HCT116 (cell line): ENCODE measurements at regions not wholly inside any gene's neighbourhood (a gene's known extent, or its start where the extent isn't known, plus 50 kb on each side); places are given as distances from the start of the nearest gene placed in this dataset.

Experiments
- ATAC-seq: fragments of 200-7000 bp; cut with Tn5 transposase; 2 replicates; pipeline ENCODE4 v1.9.1; 2020; ENCODE audit warnings: mild to moderate bottlenecking, moderate library complexity
- BruUV-seq: library from RNA; stranded (reverse); fragments of 400-500 nt; replicated peaks from 2 replicates; lab custom pipeline; 2021; lab: Mats Ljungman, UMichigan
- CTCF ChIA-PET: fragments of 300-600 bp; sonication (Branson Sonifier 250); formaldehyde crosslinking; loops from one replicate; lab custom pipeline; 2021; ENCODE audit warnings: antibody characterized with exemption; lab: Charles Lee
- POLR2A ChIA-PET: fragments of 300-600, 350-600 bp; sonication (Branson Sonifier 250); formaldehyde crosslinking; loops from one replicate; lab custom pipeline; 2021; ENCODE audit warnings: antibody characterized with exemption; lab: Charles Lee
- RAD21 ChIA-PET, 2 experiments: fragments of 300-600 bp; sonication (Branson Sonifier 250); formaldehyde crosslinking; loops; one replicate each; lab custom pipeline; 2023; ENCODE audit warnings: low total read pairs in 2 of 2; ENCODE audit not compliant: uncharacterized antibody in 2 of 2, unreplicated experiment in 2 of 2, low non-redundant PET in 1 of 2; lab: Charles Lee
- DNase-seq: peaks from one replicate; pipeline ENCODE4 v3.0.0-alpha.2; 2010; ENCODE audit warnings: low read depth, low spot score
- H2AFZ ChIP-seq: fragments of 200-600 bp; shearing (Covaris generic), sonication (generic); 2 replicates; pipeline ENCODE4 v1.6.1; 2017; ENCODE audit warnings: low read depth, mixed run types, mixed read lengths, antibody characterized with exemption, low read length; ENCODE audit not compliant: poor library complexity, severe bottlenecking
- H3K27ac ChIP-seq: 2 replicates; pipeline ENCODE4 v1.5.1; 2012; ENCODE audit warnings: low read depth, low read length
- H3K27me3 ChIP-seq: fragments of 200-600 bp; sonication (generic); 2 replicates; pipeline ENCODE4 v1.6.1; 2016; ENCODE audit warnings: mixed run types, low read length, mixed read lengths; ENCODE audit not compliant: insufficient read depth
- H3K36me3 ChIP-seq, 2 experiments: fragments of 200-500 bp in 1 of 2; fragments of 200-600 bp in 1 of 2; sonication (Bioruptor generic) in 1 of 2; sonication (generic) in 1 of 2; 2 replicates each; pipeline versions ENCODE4 v1.5.1 to v1.6.1; 2014 to 2016; ENCODE audit warnings: low read length in 2 of 2, inconsistent platforms in 1 of 2, mixed read lengths in 1 of 2, mixed run types in 1 of 2; ENCODE audit not compliant: insufficient read depth in 2 of 2, control insufficient read depth in 1 of 2
- H3K4me1 ChIP-seq, 2 experiments: fragments of 200-600 bp in 1 of 2; sonication (generic) in 1 of 2; 2 replicates each; pipeline versions ENCODE4 v1.5.1 to v1.6.1; 2012 to 2017; ENCODE audit warnings: low read length in 2 of 2, inconsistent platforms in 1 of 2, mild to moderate bottlenecking in 1 of 2, mixed read lengths in 1 of 2, mixed run types in 1 of 2, moderate library complexity in 1 of 2; ENCODE audit not compliant: insufficient read depth in 2 of 2, control insufficient read depth in 1 of 2
- H3K4me2 ChIP-seq: fragments of 200-600 bp; sonication (generic); 2 replicates; pipeline ENCODE4 v1.6.1; 2017; ENCODE audit warnings: mixed run types, low read length, mixed read lengths
- H3K4me3 ChIP-seq, 2 experiments: fragments of 200-600 bp in 1 of 2; sonication (generic) in 1 of 2; replicated peaks in 1 of 2; 2 replicates each; pipeline ENCODE4 v1.5.1; 2011 to 2016; ENCODE audit warnings: low read length in 2 of 2, control low read depth in 1 of 2, low read depth in 1 of 2, mild to moderate bottlenecking in 1 of 2, mixed read lengths in 1 of 2, mixed run types in 1 of 2
- H3K79me2 ChIP-seq: fragments of 200-600 bp; sonication (generic); 2 replicates; pipeline ENCODE4 v1.6.1; 2017; ENCODE audit warnings: mild to moderate bottlenecking, mixed run types, low read length, moderate library complexity, mixed read lengths; ENCODE audit not compliant: insufficient read depth
- H3K9ac ChIP-seq: fragments of 200-600 bp; sonication (generic); 2 replicates; pipeline ENCODE4 v1.6.1; 2016; ENCODE audit warnings: low read length, mixed read lengths
- H3K9me2 ChIP-seq: fragments of 200-600 bp; sonication (generic), shearing (Covaris generic); 2 replicates; pipeline ENCODE4 v1.6.1; 2017; ENCODE audit warnings: mixed run types, mild to moderate bottlenecking, moderate library complexity; ENCODE audit not compliant: insufficient read depth
- H3K9me3 ChIP-seq, 2 experiments: fragments of 200-500 bp in 1 of 2; fragments of 200-600 bp in 1 of 2; sonication (Bioruptor generic) in 1 of 2; sonication (generic) in 1 of 2; 2 replicates each; pipeline ENCODE4 v1.6.1; 2014 to 2017; ENCODE audit warnings: low read length in 2 of 2, mixed read lengths in 2 of 2, inconsistent platforms in 1 of 2, low read depth in 1 of 2, mild to moderate bottlenecking in 1 of 2, mixed run types in 1 of 2, moderate library complexity in 1 of 2; ENCODE audit not compliant: control insufficient read depth in 1 of 2, insufficient read depth in 1 of 2
- H4K20me1 ChIP-seq: fragments of 200-600 bp; sonication (generic), shearing (Covaris generic); 2 replicates; pipeline ENCODE4 v1.6.1; 2017; ENCODE audit warnings: mixed run types, mild to moderate bottlenecking, moderate library complexity; ENCODE audit not compliant: insufficient read depth
- CBX3 ChIP-seq: IDR thresholded peaks from 2 replicates; pipeline ENCODE4 v1.6.1; 2012; ENCODE audit warnings: low read depth
- ELF1 ChIP-seq: IDR thresholded peaks from 2 replicates; pipeline ENCODE4 v1.6.1; 2012; ENCODE audit warnings: low read depth, borderline replicate concordance
- EZH2 ChIP-seq: fragments of 200-600 bp; sonication (generic); IDR thresholded peaks from 2 replicates; pipeline ENCODE4 v1.6.1; 2017; ENCODE audit warnings: antibody characterized with exemption, mixed run types
- EZH2phosphoT487 ChIP-seq: fragments of 200-600 bp; IDR thresholded peaks from 2 replicates; pipeline ENCODE4 v1.6.1; 2018; ENCODE audit warnings: antibody characterized with exemption, borderline replicate concordance
- JUND ChIP-seq: IDR thresholded peaks from 2 replicates; pipeline ENCODE4 v1.6.1; 2012
- POLR2AphosphoS5 ChIP-seq: IDR thresholded peaks from 2 replicates; pipeline ENCODE4 v1.6.1; 2011; ENCODE audit warnings: mild to moderate bottlenecking, low read depth, low read length, moderate library complexity
- RAD21 ChIP-seq: IDR thresholded peaks from 2 replicates; pipeline ENCODE4 v1.6.1; 2012; ENCODE audit warnings: low read depth, mild to moderate bottlenecking
- SRF ChIP-seq: IDR thresholded peaks from 2 replicates; pipeline ENCODE4 v1.6.1; 2012; ENCODE audit warnings: low read depth
- TCF7L2 ChIP-seq: IDR thresholded peaks from 2 replicates; pipeline ENCODE4 v1.7.0; 2011; ENCODE audit warnings: borderline replicate concordance, inconsistent platforms; ENCODE audit not compliant: insufficient read depth, insufficient read length; ENCODE audit errors: extremely low read depth
- YY1 ChIP-seq: IDR thresholded peaks from 2 replicates; pipeline ENCODE4 v1.6.1; 2011; ENCODE audit warnings: low read length, low read depth, moderate library complexity, mild to moderate bottlenecking; ENCODE audit not compliant: insufficient replicate concordance; ENCODE audit errors: extremely low read depth
- ZFX ChIP-seq: fragments of 450-650 bp; IDR thresholded peaks from 2 replicates; pipeline ENCODE4 v1.6.1; 2017
- ZNF274 ChIP-seq: fragments of 200-500 bp; sonication (Bioruptor generic); IDR thresholded peaks from 2 replicates; pipeline ENCODE4 v1.6.1; 2014; ENCODE audit warnings: mild to moderate bottlenecking, low read depth, low read length, inconsistent platforms
- intact Hi-C: fragments of 100-400 bp; cut with micrococcal nuclease; formaldehyde crosslinking; loops from 2 replicates; pipeline ENCODE4 v1.10.0; 2022
- TF ChIP-seq, protein P1 (sequence below): IDR thresholded peaks from 2 replicates; pipeline ENCODE4 v1.6.1; 2012
- TF ChIP-seq, protein P2 (sequence below): IDR thresholded peaks from 2 replicates; pipeline ENCODE4 v1.6.1; 2011; ENCODE audit warnings: mild to moderate bottlenecking, low read length, moderate library complexity; ENCODE audit not compliant: insufficient replicate concordance; ENCODE audit errors: extremely low read depth

DNA sequence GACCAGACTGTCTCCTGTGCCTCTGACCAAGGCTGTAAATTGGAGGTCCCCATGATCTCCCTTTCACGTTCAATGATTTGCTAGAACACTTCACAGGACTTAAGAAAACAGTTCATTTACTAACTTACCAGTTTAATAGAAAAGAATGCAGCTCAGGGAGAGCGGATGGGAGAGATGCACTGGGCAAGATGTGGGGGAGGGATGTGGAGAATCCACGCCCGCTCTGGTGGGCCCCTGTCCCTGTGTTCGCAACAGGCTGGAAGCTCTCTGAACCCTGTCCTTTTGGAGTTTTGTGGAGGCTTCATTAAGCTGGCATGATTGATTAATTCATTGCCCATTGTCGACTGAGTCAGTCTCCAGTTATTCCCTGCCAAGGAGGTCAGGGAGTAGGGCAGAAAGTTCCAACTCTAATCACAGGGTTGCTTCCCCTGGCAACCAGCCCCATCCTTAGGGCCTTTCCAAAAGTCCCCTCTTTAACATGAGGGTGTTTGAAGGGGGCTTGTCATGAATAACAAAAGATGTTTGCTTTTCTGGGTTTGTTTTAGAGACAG, 257.1 kb downstream of the ACKR3 start:
- peaks cover 21% of the 10 kb centered on the region for H3K27me3 ChIP-seq
- H3K27ac ChIP-seq = no peak overlapping the region
- intact Hi-C loops = no loop called here
- POLR2A ChIA-PET = no interaction called here
- no peaks in the 10 kb centered on the region for H3K79me2 ChIP-seq
- no peak overlapping the region for H3K9ac ChIP-seq
- TF ChIP-seq ZFX (no peak), POLR2AphosphoS5 (no peak), EZH2 (no peak), YY1 (no peak), CBX3 (no peak), JUND (no peak), TCF7L2 (no peak), SRF (no peak), RAD21 (no peak), ELF1 (no peak), ZNF274 (no peak), EZH2phosphoT487 (no peak)
- TF ChIP-seq, protein P1, sequence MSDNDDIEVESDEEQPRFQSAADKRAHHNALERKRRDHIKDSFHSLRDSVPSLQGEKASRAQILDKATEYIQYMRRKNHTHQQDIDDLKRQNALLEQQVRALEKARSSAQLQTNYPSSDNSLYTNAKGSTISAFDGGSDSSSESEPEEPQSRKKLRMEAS = no peak
- TF ChIP-seq, protein P2, sequence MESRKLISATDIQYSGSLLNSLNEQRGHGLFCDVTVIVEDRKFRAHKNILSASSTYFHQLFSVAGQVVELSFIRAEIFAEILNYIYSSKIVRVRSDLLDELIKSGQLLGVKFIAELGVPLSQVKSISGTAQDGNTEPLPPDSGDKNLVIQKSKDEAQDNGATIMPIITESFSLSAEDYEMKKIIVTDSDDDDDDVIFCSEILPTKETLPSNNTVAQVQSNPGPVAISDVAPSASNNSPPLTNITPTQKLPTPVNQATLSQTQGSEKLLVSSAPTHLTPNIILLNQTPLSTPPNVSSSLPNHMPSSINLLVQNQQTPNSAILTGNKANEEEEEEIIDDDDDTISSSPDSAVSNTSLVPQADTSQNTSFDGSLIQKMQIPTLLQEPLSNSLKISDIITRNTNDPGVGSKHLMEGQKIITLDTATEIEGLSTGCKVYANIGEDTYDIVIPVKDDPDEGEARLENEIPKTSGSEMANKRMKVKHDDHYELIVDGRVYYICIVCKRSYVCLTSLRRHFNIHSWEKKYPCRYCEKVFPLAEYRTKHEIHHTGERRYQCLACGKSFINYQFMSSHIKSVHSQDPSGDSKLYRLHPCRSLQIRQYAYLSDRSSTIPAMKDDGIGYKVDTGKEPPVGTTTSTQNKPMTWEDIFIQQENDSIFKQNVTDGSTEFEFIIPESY = no peak
- H2AFZ ChIP-seq = no peak overlapping the region
- RAD21 ChIA-PET = no interaction called here
- no peak overlapping the region for H3K4me3 ChIP-seq
- DNase-seq (no peak), ATAC-seq (no peak)
- H4K20me1 ChIP-seq = no peaks in the 10 kb centered on the region
- peaks cover 0 to 4% of the 10 kb centered on the region in 2 experiments; a peak in 1 of 4 replicates for H3K9me3 ChIP-seq
- CTCF ChIA-PET = no interaction called here
- BruUV-seq = no TSS peak
- no peak overlapping the region for H3K4me2 ChIP-seq
- no peaks in the 10 kb centered on the region for H3K4me1 ChIP-seq
- H3K9me2 ChIP-seq = no peaks in the 10 kb centered on the region
- H3K36me3 ChIP-seq = no peaks in the 10 kb centered on the region
